ENCODE measurements at regions not wholly inside any gene's neighbourhood (a gene's known extent, or its start where the extent isn't known, plus 50 kb on each side); places are given as distances from the start of the nearest gene placed in this dataset.

GRCh38 chr2:133970641-133971040 lies 283.2 kb upstream of the MGAT5 start:
- RAD21 ChIA-PET (ENCODE audit: low non-redundant PET in 1 of 2, low total read pairs in 2 of 2, uncharacterized antibody in 2 of 2, unreplicated experiment in 2 of 2): no interaction called here
- H3K4me2 ChIP-seq (ENCODE audit: low read length): no peak overlapping the region
- no peaks in the 10 kb centered on the region for H3K36me3 ChIP-seq (ENCODE audit: control insufficient read depth in 1 of 2, insufficient read depth in 2 of 2, low read length in 2 of 2)
- H3K27ac ChIP-seq (ENCODE audit: low read depth, low read length): no peak overlapping the region
- ATAC-seq (no peak), DNase-seq (ENCODE audit: low read depth, low spot score) (no peak)
- H3K4me3 ChIP-seq (replicated peaks in 1 of 2; ENCODE audit: low read depth in 1 of 2, low read length in 2 of 2): no peak overlapping the region
- H2AFZ ChIP-seq (ENCODE audit: low read depth, low read length, poor library complexity, severe bottlenecking): no peak overlapping the region
- H4K20me1 ChIP-seq (ENCODE audit: insufficient read depth): no peaks in the 10 kb centered on the region
- POLR2A ChIA-PET: no interaction called here
- intact Hi-C loops (cut with micrococcal nuclease): no loop called here
- no peaks in the 10 kb centered on the region for H3K79me2 ChIP-seq (ENCODE audit: insufficient read depth, low read length)
- H3K9ac ChIP-seq (ENCODE audit: low read length): no peak overlapping the region
- H3K9me2 ChIP-seq (ENCODE audit: insufficient read depth): no peaks in the 10 kb centered on the region
- CTCF ChIA-PET: interaction anchor here (0.9 kb wide), 1 partner anchor 84 kb away, joined by 3 read pairs; no protein-coding TSS in a partner anchor
- no peaks in the 10 kb centered on the region for H3K9me3 ChIP-seq (ENCODE audit: control insufficient read depth in 1 of 2, insufficient read depth in 1 of 2, low read depth in 1 of 2, low read length in 2 of 2)
- BruUV-seq (replicated peaks): no TSS peak
- H3K27me3 ChIP-seq (ENCODE audit: insufficient read depth, low read length): peaks cover 19% of the 10 kb centered on the region
- TF ChIP-seq EGR1 (IDR thresholded peaks at IDR 0.05; ENCODE audit: low read depth): no peak
- TF ChIP-seq SIN3A (IDR thresholded peaks at IDR 0.05; ENCODE audit: low read depth): no peak
- TF ChIP-seq RAD21 (IDR thresholded peaks at IDR 0.05; ENCODE audit: low read depth): no peak
- no peak for TF ChIP-seq EZH2phosphoT487 (IDR thresholded peaks at IDR 0.05; ENCODE audit: borderline replicate concordance)
- no peak for TF ChIP-seq FOSL1 (IDR thresholded peaks at IDR 0.05; ENCODE audit: low read depth)
- no peak for TF ChIP-seq ZBTB33 (IDR thresholded peaks at IDR 0.05; ENCODE audit: extremely low read depth, insufficient replicate concordance, low read length)
- TF ChIP-seq POLR2A (IDR thresholded peaks at IDR 0.05; ENCODE audit: borderline replicate concordance, extremely low read depth, insufficient read depth, insufficient read length): no peak
- TF ChIP-seq ZNF274 (IDR thresholded peaks at IDR 0.05; ENCODE audit: low read depth, low read length): no peak
- no peak for TF ChIP-seq POLR2AphosphoS5 (IDR thresholded peaks at IDR 0.05; ENCODE audit: low read depth, low read length)
- no peak for TF ChIP-seq REST (IDR thresholded peaks at IDR 0.05; ENCODE audit: low read depth)
- no peak for TF ChIP-seq JUND (IDR thresholded peaks at IDR 0.05)
- no peak for TF ChIP-seq SRF (IDR thresholded peaks at IDR 0.05; ENCODE audit: low read depth)
- no peak for TF ChIP-seq YY1 (IDR thresholded peaks at IDR 0.05; ENCODE audit: extremely low read depth, insufficient replicate concordance, low read depth, low read length)
- no peak for TF ChIP-seq EZH2 (IDR thresholded peaks at IDR 0.05)
- TF ChIP-seq SP1 (IDR thresholded peaks at IDR 0.05; ENCODE audit: low read depth): no peak
- TF ChIP-seq ATF3 (IDR thresholded peaks at IDR 0.05): no peak
- no peak for TF ChIP-seq CTCF (IDR thresholded peaks at IDR 0.05 in 2 of 3, conservative IDR thresholded peaks at IDR 0.05 in 1 of 3; ENCODE audit: borderline replicate concordance in 1 of 3, insufficient read depth in 1 of 3, low read depth in 2 of 3, low read length in 2 of 3)
- no peak for TF ChIP-seq ELF1 (IDR thresholded peaks at IDR 0.05; ENCODE audit: borderline replicate concordance, low read depth)
- no peaks in the 10 kb centered on the region for H3K4me1 ChIP-seq (ENCODE audit: control insufficient read depth in 1 of 2, insufficient read depth in 2 of 2, low read length in 2 of 2)
